IMR-90 (cell line): ENCODE measurements at regions not wholly inside any gene's neighbourhood (a gene's known extent, or its start where the extent isn't known, plus 50 kb on each side); places are given as distances from the start of the nearest gene placed in this dataset.

Source experiments
- ATAC-seq: fragments of 200-7000 bp; cut with Tn5 transposase; 2 replicates; pipeline ENCODE4 v1.9.1; 2020; ENCODE audit warnings: low read depth, mild to moderate bottlenecking, moderate library complexity
- BruUV-seq: library from RNA; stranded (reverse); fragments of 400-500 nt; replicated peaks from 2 replicates; lab custom pipeline; 2021; lab: Mats Ljungman, UMichigan
- CTCF ChIA-PET: fragments of 300-600 bp; formaldehyde crosslinking; extraction: SDS; loops from one replicate; lab custom pipeline; 2021; ENCODE audit warnings: antibody characterized with exemption; lab: Yijun Ruan, JAX
- POLR2A ChIA-PET: fragments of 300-600 bp; sonication (Branson Sonifier 250); formaldehyde crosslinking; loops from one replicate; lab custom pipeline; 2022; ENCODE audit warnings: antibody characterized with exemption; ENCODE audit not compliant: unreplicated experiment; lab: Charles Lee
- DNase-seq: peaks from one replicate; pipeline ENCODE4 v3.0.0; 2013
- H2AFZ ChIP-seq: replicated peaks from 2 replicates; pipeline ENCODE3; 2013; ENCODE audit warnings: low read length, mild to moderate bottlenecking; ENCODE audit not compliant: poor library complexity
- H2AK5ac ChIP-seq: 2 replicates; pipeline ENCODE4 v1.6.1; 2013; ENCODE audit warnings: low read depth, low read length, inconsistent platforms
- H2AK9ac ChIP-seq: replicated peaks from 2 replicates; pipeline ENCODE3; 2013; ENCODE audit warnings: mild to moderate bottlenecking, low read depth, low read length, moderate library complexity; ENCODE audit not compliant: poor library complexity
- H2BK120ac ChIP-seq: 2 replicates; pipeline ENCODE4 v1.6.1; 2013; ENCODE audit warnings: low read depth, low read length, inconsistent platforms
- H2BK15ac ChIP-seq: 3 replicates; pipeline ENCODE4 v1.6.1; 2013; ENCODE audit warnings: low read depth, low read length, inconsistent platforms
- H2BK20ac ChIP-seq: 2 replicates; pipeline ENCODE4 v1.6.1; 2013; ENCODE audit warnings: low read depth, mild to moderate bottlenecking, inconsistent platforms, low read length, moderate library complexity
- H2BK5ac ChIP-seq: 2 replicates; pipeline ENCODE4 v1.6.1; 2013; ENCODE audit warnings: mild to moderate bottlenecking, low read depth, low read length, inconsistent platforms; ENCODE audit not compliant: poor library complexity, severe bottlenecking
- H3K14ac ChIP-seq: replicated peaks from 2 replicates; pipeline ENCODE4 v1.6.1; 2013; ENCODE audit warnings: low read depth, low read length, inconsistent platforms
- H3K18ac ChIP-seq: 2 replicates; pipeline ENCODE4 v1.6.1; 2013; ENCODE audit warnings: low read depth, low read length, control low read depth
- H3K23ac ChIP-seq: 2 replicates; pipeline ENCODE4 v1.6.1; 2013; ENCODE audit warnings: low read depth, low read length, inconsistent platforms
- H3K27ac ChIP-seq: 2 replicates; pipeline ENCODE4 v1.5.1; 2013; ENCODE audit warnings: mild to moderate bottlenecking, control low read depth, low read length; ENCODE audit not compliant: insufficient read depth
- H3K27me3 ChIP-seq: 2 replicates; pipeline ENCODE4 v1.6.1; 2013; ENCODE audit warnings: low read length; ENCODE audit not compliant: control insufficient read depth, insufficient read depth
- H3K36me3 ChIP-seq: 2 replicates; pipeline ENCODE4 v1.6.1; 2013; ENCODE audit warnings: low read length, mixed read lengths; ENCODE audit not compliant: control insufficient read depth, insufficient read depth
- H3K4ac ChIP-seq: 2 replicates; pipeline ENCODE4 v1.6.1; 2013; ENCODE audit warnings: low read depth, low read length, inconsistent platforms
- H3K4me1 ChIP-seq: 2 replicates; pipeline ENCODE4 v1.6.1; 2013; ENCODE audit warnings: low read length, mixed read lengths; ENCODE audit not compliant: control insufficient read depth, insufficient read depth
- H3K4me2 ChIP-seq: 2 replicates; pipeline ENCODE4 v1.6.1; 2013; ENCODE audit warnings: low read depth, mild to moderate bottlenecking, control low read depth, low read length, moderate library complexity
- H3K4me3 ChIP-seq: 2 replicates; pipeline ENCODE4 v1.5.1; 2013; ENCODE audit warnings: low read depth, mild to moderate bottlenecking, control low read depth, low read length, moderate library complexity; ENCODE audit not compliant: insufficient read depth
- H3K56ac ChIP-seq: 2 replicates; pipeline ENCODE4 v1.6.1; 2013; ENCODE audit warnings: low read length, inconsistent platforms; ENCODE audit not compliant: insufficient read depth; ENCODE audit errors: extremely low read depth
- H3K79me1 ChIP-seq, 2 experiments: 2 replicates each; pipeline ENCODE4 v1.6.1; 2013; ENCODE audit warnings: low read length in 2 of 2, inconsistent platforms in 1 of 2, low read depth in 1 of 2
- H3K9ac ChIP-seq: 2 replicates; pipeline ENCODE4 v1.6.1; 2013; ENCODE audit warnings: low read depth, low read length, control low read depth
- H3K9me1 ChIP-seq: 2 replicates; pipeline ENCODE4 v1.6.1; 2013; ENCODE audit warnings: low read length, inconsistent platforms; ENCODE audit not compliant: insufficient read depth
- H3K9me3 ChIP-seq: 2 replicates; pipeline ENCODE4 v1.6.1; 2013; ENCODE audit warnings: low read length; ENCODE audit not compliant: control insufficient read depth, insufficient read depth
- H4K20me1 ChIP-seq: 2 replicates; pipeline ENCODE4 v1.6.1; 2013; ENCODE audit warnings: low read length, inconsistent platforms; ENCODE audit not compliant: insufficient read depth
- H4K5ac ChIP-seq: 2 replicates; pipeline ENCODE4 v1.6.1; 2013; ENCODE audit warnings: mild to moderate bottlenecking, low read depth, low read length, control low read depth
- H4K8ac ChIP-seq, 2 experiments: 2 replicates each; pipeline ENCODE4 v1.6.1; 2013; ENCODE audit warnings: low read depth in 2 of 2, low read length in 2 of 2, control low read depth in 1 of 2, inconsistent platforms in 1 of 2
- H4K91ac ChIP-seq: 2 replicates; pipeline ENCODE4 v1.6.1; 2013; ENCODE audit warnings: low read depth, low read length, inconsistent platforms; ENCODE audit not compliant: insufficient read depth
- BHLHE40 ChIP-seq: fragments of 150-350 bp; IDR thresholded peaks from 2 replicates; pipeline ENCODE4 v1.6.1; 2016; ENCODE audit warnings: mild to moderate bottlenecking, low read depth, low read length
- CTCF ChIP-seq: conservative IDR thresholded peaks from 2 replicates; pipeline ENCODE4 v1.5.1; 2012; ENCODE audit warnings: mild to moderate bottlenecking, low read depth, low read length, improper control_type of control experiment
- FOS ChIP-seq: fragments of 150-350 bp; IDR thresholded peaks from 2 replicates; pipeline ENCODE4 v1.6.1; 2016; ENCODE audit warnings: low read depth, low read length
- MAFK ChIP-seq: IDR thresholded peaks from 2 replicates; pipeline ENCODE4 v1.6.1; 2012; ENCODE audit warnings: low read depth, low read length, improper control_type of control experiment
- MAZ ChIP-seq: IDR thresholded peaks from 2 replicates; pipeline ENCODE4 v1.6.1; 2012; ENCODE audit warnings: low read depth, mild to moderate bottlenecking, low read length, improper control_type of control experiment, moderate library complexity, borderline replicate concordance
- MXI1 ChIP-seq: IDR thresholded peaks from 2 replicates; pipeline ENCODE4 v1.6.1; 2012; ENCODE audit warnings: low read depth, mild to moderate bottlenecking, low read length, moderate library complexity, borderline replicate concordance
- NFE2L2 ChIP-seq: fragments of 150-350 bp; IDR thresholded peaks from 2 replicates; pipeline ENCODE4 v1.6.1; 2016; ENCODE audit warnings: low read depth, mild to moderate bottlenecking, low read length
- POLR2A ChIP-seq: IDR thresholded peaks from 2 replicates; pipeline ENCODE4 v1.6.1; 2012; ENCODE audit warnings: mild to moderate bottlenecking, low read depth, low read length
- RAD21 ChIP-seq: IDR thresholded peaks from 2 replicates; pipeline ENCODE4 v1.6.1; 2012; ENCODE audit warnings: low read length, improper control_type of control experiment
- RCOR1 ChIP-seq: IDR thresholded peaks from 2 replicates; pipeline ENCODE4 v1.6.1; 2012; ENCODE audit warnings: mild to moderate bottlenecking, low read length, improper control_type of control experiment; ENCODE audit not compliant: insufficient replicate concordance
- RFX5 ChIP-seq: IDR thresholded peaks from 2 replicates; pipeline ENCODE4 v1.8.0; 2012; ENCODE audit warnings: low read depth, mild to moderate bottlenecking, low read length, moderate library complexity
- WGBS, 2 experiments: methylation state at CpG; one replicate each; pipeline versions ENCODE4 v1.1.5 to v1.1.7; 2013; ENCODE audit warnings: missing lambda C conversion rate in 2 of 2; ENCODE audit not compliant: insufficient read length in 1 of 2; ENCODE audit errors: extremely low coverage in 2 of 2; 5-methylcytosine and 5-hydroxymethylcytosine counted together
- dilution Hi-C: fragments of 300-500 bp; cut with HindIII; formaldehyde crosslinking; loops from one replicate; pipeline ENCODE4 v1.14.3; 2018; ENCODE audit warnings: low sequenced_read_pairs; ENCODE audit not compliant: unreplicated experiment
- in situ Hi-C: fragments of 300-500 bp; cut with MboI; formaldehyde crosslinking; loops from 3 replicates; pipeline ENCODE4 v1.14.3; 2019; ENCODE audit warnings: low sequenced_read_pairs, inconsistent platforms, mixed read lengths
- intact Hi-C: fragments of 100-400 bp; cut with micrococcal nuclease; formaldehyde crosslinking; loops from 2 replicates; pipeline ENCODE4 v1.10.0; 2022
- TF ChIP-seq, protein P1 (sequence below): fragments of 150-350 bp; IDR thresholded peaks from 2 replicates; pipeline ENCODE4 v1.6.1; 2017; ENCODE audit warnings: mild to moderate bottlenecking, antibody characterized with exemption, low read length, low read depth
- TF ChIP-seq, protein P2 (sequence below): fragments of 150-350 bp; IDR thresholded peaks from 2 replicates; pipeline ENCODE4 v1.6.1; 2016; ENCODE audit warnings: low read depth, mild to moderate bottlenecking, low read length, moderate library complexity, borderline replicate concordance

DNA sequence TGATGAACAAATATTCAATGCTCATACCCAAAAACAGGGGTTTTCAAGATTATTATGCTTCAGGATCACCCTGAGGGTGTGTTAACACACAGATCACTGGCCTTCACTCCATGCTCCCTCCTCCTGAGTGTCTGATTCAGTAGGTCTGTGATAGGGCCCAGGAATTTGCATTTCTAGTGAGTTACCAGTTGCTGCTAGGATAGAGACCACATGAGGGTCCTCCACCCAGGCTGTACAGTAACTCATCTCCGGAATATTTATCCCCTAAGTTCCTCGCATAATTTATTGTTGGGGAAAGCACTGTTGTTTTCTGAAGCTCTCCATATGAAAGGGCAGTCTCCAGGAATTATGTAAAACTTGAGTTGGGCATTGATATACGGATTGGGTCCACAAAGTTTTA lies 1106.6 kb upstream of the B3GALT2 start:
- H3K36me3 ChIP-seq: no peaks in the 10 kb centered on the region
- dilution Hi-C loops (no loop called here), intact Hi-C loops (loop anchor here (10.0 kb wide), 1 partner anchor 298 kb away; no protein-coding TSS in a partner anchor), in situ Hi-C loops (loop anchor here (25.0 kb wide), 1 partner anchor 1106 kb away; the partner anchor contains the start of gene B3GALT2)
- no peaks in the 10 kb centered on the region for H3K9me3 ChIP-seq
- no peak overlapping the region for H3K4ac ChIP-seq
- TF ChIP-seq RAD21 (no peak), MAFK (no peak), BHLHE40 (no peak), MXI1 (no peak), MAZ (no peak), POLR2A (no peak), FOS (no peak), CTCF (no peak), RCOR1 (no peak), NFE2L2 (no peak), RFX5 (no peak)
- TF ChIP-seq, protein P1, sequence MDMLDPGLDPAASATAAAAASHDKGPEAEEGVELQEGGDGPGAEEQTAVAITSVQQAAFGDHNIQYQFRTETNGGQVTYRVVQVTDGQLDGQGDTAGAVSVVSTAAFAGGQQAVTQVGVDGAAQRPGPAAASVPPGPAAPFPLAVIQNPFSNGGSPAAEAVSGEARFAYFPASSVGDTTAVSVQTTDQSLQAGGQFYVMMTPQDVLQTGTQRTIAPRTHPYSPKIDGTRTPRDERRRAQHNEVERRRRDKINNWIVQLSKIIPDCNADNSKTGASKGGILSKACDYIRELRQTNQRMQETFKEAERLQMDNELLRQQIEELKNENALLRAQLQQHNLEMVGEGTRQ: no peak
- TF ChIP-seq, protein P2, sequence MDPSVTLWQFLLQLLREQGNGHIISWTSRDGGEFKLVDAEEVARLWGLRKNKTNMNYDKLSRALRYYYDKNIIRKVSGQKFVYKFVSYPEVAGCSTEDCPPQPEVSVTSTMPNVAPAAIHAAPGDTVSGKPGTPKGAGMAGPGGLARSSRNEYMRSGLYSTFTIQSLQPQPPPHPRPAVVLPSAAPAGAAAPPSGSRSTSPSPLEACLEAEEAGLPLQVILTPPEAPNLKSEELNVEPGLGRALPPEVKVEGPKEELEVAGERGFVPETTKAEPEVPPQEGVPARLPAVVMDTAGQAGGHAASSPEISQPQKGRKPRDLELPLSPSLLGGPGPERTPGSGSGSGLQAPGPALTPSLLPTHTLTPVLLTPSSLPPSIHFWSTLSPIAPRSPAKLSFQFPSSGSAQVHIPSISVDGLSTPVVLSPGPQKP: no peak
- H2BK20ac ChIP-seq: no peak overlapping the region
- no peak overlapping the region for H3K56ac ChIP-seq
- H2AK5ac ChIP-seq: no peak overlapping the region
- H4K8ac ChIP-seq: no peak overlapping the region
- no peak overlapping the region for H3K4me3 ChIP-seq
- H3K9me1 ChIP-seq: 0 out of 2 replicates have a peak, but pooled peaks cover 3% of the 10 kb centered on the region
- H2BK5ac ChIP-seq: no peak overlapping the region
- no peak overlapping the region for H3K18ac ChIP-seq
- BruUV-seq: no TSS peak
- H2BK120ac ChIP-seq: no peak overlapping the region
- H3K79me1 ChIP-seq: no peaks in the 10 kb centered on the region
- H3K4me1 ChIP-seq: no peaks in the 10 kb centered on the region
- POLR2A ChIA-PET: no interaction called here
- H3K27ac ChIP-seq: no peak overlapping the region
- no peak overlapping the region for H4K5ac ChIP-seq
- WGBS, 2 experiments: no CpG with 5 or more reads among the region's 3 CpGs
- no peak overlapping the region for H4K91ac ChIP-seq
- DNase-seq: no peak
- H3K23ac ChIP-seq: no peak overlapping the region
- H3K9ac ChIP-seq: no peak overlapping the region
- H3K27me3 ChIP-seq: no peaks in the 10 kb centered on the region
- no peak overlapping the region for H2AFZ ChIP-seq
- CTCF ChIA-PET: interaction anchor here (0.7 kb wide), 1 partner anchor 658 kb away, joined by 3 read pairs; no protein-coding TSS in a partner anchor
- H3K14ac ChIP-seq: no peak overlapping the region
- no peaks in the 10 kb centered on the region for H4K20me1 ChIP-seq
- no peak overlapping the region for H2BK15ac ChIP-seq
- no peak for ATAC-seq
- H3K4me2 ChIP-seq: no peak overlapping the region
- H2AK9ac ChIP-seq: no peak overlapping the region
